ENCODE measurements at regions not wholly inside any gene's neighbourhood (a gene's known extent, or its start where the extent isn't known, plus 50 kb on each side); places are given as distances from the start of the nearest gene placed in this dataset.
A peak's percentile ranks its signal among the peaks of the same experiment; 100 is the strongest.

DNA sequence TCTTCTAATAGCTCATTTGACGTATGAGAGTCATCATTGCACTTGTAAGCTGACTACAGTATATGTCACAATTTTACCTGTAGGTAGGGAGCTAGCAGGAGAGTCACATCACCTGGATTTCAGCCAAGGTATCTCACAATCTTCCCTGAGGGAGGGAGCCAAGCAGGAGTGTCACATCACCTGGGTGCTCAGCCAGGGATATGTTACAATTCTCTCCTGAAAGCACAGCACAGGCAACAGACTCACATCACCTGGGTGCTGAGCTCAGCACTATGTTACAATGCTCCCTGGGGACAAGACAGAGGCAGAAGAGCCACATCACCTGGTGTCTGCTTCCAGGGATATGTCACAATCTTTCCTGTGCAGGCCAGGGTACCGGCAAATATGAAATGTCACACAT is 51.5 kb upstream of the ZNF730 start:
- Histone ChIP-seq H4K12ac (ENCODE audit: low read depth, low read length) (no peak overlapping the region), H4K91ac (ENCODE audit: low read depth, low read length) (no peak overlapping the region), H3K27ac (ENCODE audit: low read depth, low read length) (no peak overlapping the region), H2BK120ac (ENCODE audit: insufficient read depth, low read length, poor library complexity) (no peak overlapping the region), H3K23ac (ENCODE audit: low read length) (no peak overlapping the region), H3K4me1 (ENCODE audit: control insufficient read depth in 1 of 2, insufficient read depth in 2 of 2, low read length in 2 of 2) (no peaks in the 10 kb centered on the region), H2BK5ac (ENCODE audit: low read depth, low read length, poor library complexity) (no peak overlapping the region), H3K9ac (ENCODE audit: low read length) (no peak overlapping the region), H2AK5ac (ENCODE audit: low read length) (no peak overlapping the region), H3K27me3 (ENCODE audit: insufficient read depth, low read length) (no peaks in the 10 kb centered on the region), H3K79me2 (ENCODE audit: control insufficient read depth, insufficient read depth, low read length, poor library complexity) (no peaks in the 10 kb centered on the region), H3K4ac (ENCODE audit: low read depth, low read length) (no peak overlapping the region), H3K4me3 (ENCODE audit: low read depth, low read length) (no peak overlapping the region), H3K36me3 (ENCODE audit: control insufficient read depth in 1 of 2, insufficient read depth in 2 of 2, low read length in 2 of 2) (no peaks in the 10 kb centered on the region), H2AFZ (ENCODE audit: insufficient read depth, low read length, poor library complexity) (no peak overlapping the region), H3K79me1 (ENCODE audit: low read length) (no peaks in the 10 kb centered on the region), H3K18ac (ENCODE audit: low read length) (no peak overlapping the region), H3K9me3 (ENCODE audit: insufficient read depth, low read depth, low read length) (peaks cover 40% of the 10 kb centered on the region), H3K14ac (ENCODE audit: low read length) (no peak overlapping the region), H3K4me2 (ENCODE audit: low read length) (no peak overlapping the region), H2BK12ac (ENCODE audit: low read length) (no peak overlapping the region), H4K8ac (ENCODE audit: low read depth, low read length) (no peak overlapping the region)
- WGBS (ENCODE audit: extremely low coverage, insufficient coverage, insufficient read length) = no CpG with 5 or more reads among the region's 2 CpGs
- peak; percentile 76 to 82 for DNase-seq

DNA sequence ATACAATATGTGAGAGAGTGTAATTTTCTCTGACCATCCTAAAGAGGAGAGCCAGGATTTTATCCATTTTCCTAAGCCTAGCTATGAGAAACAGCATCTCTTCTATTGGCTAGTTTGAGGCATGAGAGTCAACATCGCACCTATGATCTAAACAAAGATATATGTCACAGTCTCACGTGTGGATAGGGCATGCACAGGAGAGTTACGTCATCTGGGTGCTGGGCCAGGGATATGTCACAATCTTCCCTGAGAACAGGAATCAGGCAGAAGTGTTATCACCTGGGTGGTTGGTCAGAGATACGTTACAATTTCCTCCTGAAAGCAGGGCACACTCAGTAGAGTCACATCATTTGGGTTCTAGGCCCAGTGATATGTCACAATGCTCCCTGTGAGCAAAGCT is 53.9 kb upstream of the ZNF730 start:
- Histone ChIP-seq H4K91ac (ENCODE audit: low read depth, low read length) (no peak overlapping the region), H3K4me3 (ENCODE audit: low read depth, low read length) (no peak overlapping the region), H3K23ac (ENCODE audit: low read length) (no peak overlapping the region), H4K8ac (ENCODE audit: low read depth, low read length) (no peak overlapping the region), H3K18ac (ENCODE audit: low read length) (no peak overlapping the region), H3K79me1 (ENCODE audit: low read length) (no peaks in the 10 kb centered on the region), H2AFZ (ENCODE audit: insufficient read depth, low read length, poor library complexity) (no peak overlapping the region), H2BK5ac (ENCODE audit: low read depth, low read length, poor library complexity) (no peak overlapping the region), H3K9me3 (ENCODE audit: insufficient read depth, low read depth, low read length) (peaks cover 34% of the 10 kb centered on the region), H3K27ac (ENCODE audit: low read depth, low read length) (no peak overlapping the region), H3K4ac (ENCODE audit: low read depth, low read length) (no peak overlapping the region), H3K4me1 (ENCODE audit: control insufficient read depth in 1 of 2, insufficient read depth in 2 of 2, low read length in 2 of 2) (no peaks in the 10 kb centered on the region), H2BK120ac (ENCODE audit: insufficient read depth, low read length, poor library complexity) (no peak overlapping the region), H3K79me2 (ENCODE audit: control insufficient read depth, insufficient read depth, low read length, poor library complexity) (no peaks in the 10 kb centered on the region), H2BK12ac (ENCODE audit: low read length) (no peak overlapping the region), H3K4me2 (ENCODE audit: low read length) (no peak overlapping the region), H3K27me3 (ENCODE audit: insufficient read depth, low read length) (no peaks in the 10 kb centered on the region), H3K36me3 (ENCODE audit: control insufficient read depth in 1 of 2, insufficient read depth in 2 of 2, low read length in 2 of 2) (no peaks in the 10 kb centered on the region), H2AK5ac (ENCODE audit: low read length) (no peak overlapping the region), H3K9ac (ENCODE audit: low read length) (no peak overlapping the region), H3K14ac (ENCODE audit: low read length) (no peak overlapping the region), H4K12ac (ENCODE audit: low read depth, low read length) (no peak overlapping the region)
- DNase-seq = no peak
- WGBS (ENCODE audit: extremely low coverage, insufficient coverage, insufficient read length) = no CpG with 5 or more reads among the region's 4 CpGs

DNA sequence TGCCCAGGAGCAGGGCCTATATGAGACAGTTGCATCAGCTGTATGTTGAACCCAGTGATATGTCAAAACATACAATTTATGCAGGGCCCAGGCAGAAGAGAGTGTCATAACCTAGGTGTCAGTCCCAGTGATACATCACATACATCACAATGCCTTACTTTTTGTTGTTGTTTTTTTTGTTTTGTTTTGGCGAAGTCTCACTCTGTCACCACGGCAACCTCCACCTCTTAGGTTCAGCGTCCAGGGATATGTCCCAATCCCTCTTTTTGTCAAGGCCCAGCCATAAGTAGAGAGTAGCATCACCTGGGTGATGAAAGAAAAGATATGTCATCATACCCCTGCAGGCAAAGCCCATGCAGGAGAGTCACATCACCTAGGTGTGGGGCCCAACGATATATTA is 56.8 kb upstream of the ZNF730 start:
- peaks cover 29% of the 10 kb centered on the region for H3K9me3 ChIP-seq (ENCODE audit: insufficient read depth, low read depth, low read length)
- H2AK5ac ChIP-seq (ENCODE audit: low read length) = no peak overlapping the region
- H3K4ac ChIP-seq (ENCODE audit: low read depth, low read length) = no peak overlapping the region
- H3K23ac ChIP-seq (ENCODE audit: low read length) = no peak overlapping the region
- no peak overlapping the region for H3K14ac ChIP-seq (ENCODE audit: low read length)
- no peak overlapping the region for H3K4me3 ChIP-seq (ENCODE audit: low read depth, low read length)
- H4K91ac ChIP-seq (ENCODE audit: low read depth, low read length) = no peak overlapping the region
- H3K79me1 ChIP-seq (ENCODE audit: low read length) = no peaks in the 10 kb centered on the region
- H4K12ac ChIP-seq (ENCODE audit: low read depth, low read length) = no peak overlapping the region
- no peak overlapping the region for H3K4me2 ChIP-seq (ENCODE audit: low read length)
- H3K9ac ChIP-seq (ENCODE audit: low read length) = no peak overlapping the region
- H3K4me1 ChIP-seq (ENCODE audit: control insufficient read depth in 1 of 2, insufficient read depth in 2 of 2, low read length in 2 of 2) = no peaks in the 10 kb centered on the region
- H3K18ac ChIP-seq (ENCODE audit: low read length) = no peak overlapping the region
- peak; percentile 90 to 96 for DNase-seq
- no peak overlapping the region for H4K8ac ChIP-seq (ENCODE audit: low read depth, low read length)
- H2BK5ac ChIP-seq (ENCODE audit: low read depth, low read length, poor library complexity) = no peak overlapping the region
- no CpG with 5 or more reads among the region's 4 CpGs for WGBS (ENCODE audit: extremely low coverage, insufficient coverage, insufficient read length)
- H3K27me3 ChIP-seq (ENCODE audit: insufficient read depth, low read length) = no peaks in the 10 kb centered on the region
- H2AFZ ChIP-seq (ENCODE audit: insufficient read depth, low read length, poor library complexity) = no peak overlapping the region
- no peak overlapping the region for H3K27ac ChIP-seq (ENCODE audit: low read depth, low read length)
- H2BK12ac ChIP-seq (ENCODE audit: low read length) = no peak overlapping the region
- H3K79me2 ChIP-seq (ENCODE audit: control insufficient read depth, insufficient read depth, low read length, poor library complexity) = no peaks in the 10 kb centered on the region
- no peaks in the 10 kb centered on the region for H3K36me3 ChIP-seq (ENCODE audit: control insufficient read depth in 1 of 2, insufficient read depth in 2 of 2, low read length in 2 of 2)
- no peak overlapping the region for H2BK120ac ChIP-seq (ENCODE audit: insufficient read depth, low read length, poor library complexity)

DNA sequence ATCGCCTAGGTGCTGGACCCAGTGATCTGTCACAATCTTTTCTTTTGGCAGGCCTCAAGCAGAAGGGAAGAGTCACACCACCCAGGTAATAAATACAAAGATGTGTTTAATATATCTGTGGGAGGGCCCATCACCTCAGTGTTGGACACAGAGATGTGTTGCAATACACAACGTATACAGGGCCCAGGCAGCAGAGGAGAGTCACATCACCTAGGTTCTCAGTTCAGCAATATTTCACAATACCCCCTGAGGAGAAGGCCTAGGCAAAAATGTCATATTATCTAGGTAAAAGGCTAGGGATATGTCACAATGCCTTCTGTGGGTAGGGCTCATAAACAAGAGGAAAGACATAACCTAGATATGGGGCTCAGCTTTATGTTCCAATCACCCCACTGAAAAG is 53.5 kb upstream of the ZNF728 start:
- Histone ChIP-seq H3K4me3 (ENCODE audit: low read depth, low read length) (no peak overlapping the region), H4K91ac (ENCODE audit: low read depth, low read length) (no peak overlapping the region), H3K27me3 (ENCODE audit: insufficient read depth, low read length) (no peaks in the 10 kb centered on the region), H3K4me2 (ENCODE audit: low read length) (no peak overlapping the region), H3K18ac (ENCODE audit: low read length) (no peak overlapping the region), H3K23ac (ENCODE audit: low read length) (no peak overlapping the region), H3K9me3 (ENCODE audit: insufficient read depth, low read depth, low read length) (peaks cover 26% of the 10 kb centered on the region), H3K79me2 (ENCODE audit: control insufficient read depth, insufficient read depth, low read length, poor library complexity) (no peaks in the 10 kb centered on the region), H2AFZ (ENCODE audit: insufficient read depth, low read length, poor library complexity) (no peak overlapping the region), H3K4me1 (ENCODE audit: control insufficient read depth in 1 of 2, insufficient read depth in 2 of 2, low read length in 2 of 2) (no peaks in the 10 kb centered on the region), H2BK120ac (ENCODE audit: insufficient read depth, low read length, poor library complexity) (no peak overlapping the region), H4K12ac (ENCODE audit: low read depth, low read length) (no peak overlapping the region), H4K8ac (ENCODE audit: low read depth, low read length) (no peak overlapping the region), H2BK5ac (ENCODE audit: low read depth, low read length, poor library complexity) (no peak overlapping the region), H3K27ac (ENCODE audit: low read depth, low read length) (no peak overlapping the region), H2BK12ac (ENCODE audit: low read length) (no peak overlapping the region), H3K36me3 (ENCODE audit: control insufficient read depth in 1 of 2, insufficient read depth in 2 of 2, low read length in 2 of 2) (no peaks in the 10 kb centered on the region), H3K14ac (ENCODE audit: low read length) (no peak overlapping the region), H3K9ac (ENCODE audit: low read length) (no peak overlapping the region), H2AK5ac (ENCODE audit: low read length) (no peak overlapping the region), H3K4ac (ENCODE audit: low read depth, low read length) (no peak overlapping the region), H3K79me1 (ENCODE audit: low read length) (no peaks in the 10 kb centered on the region)
- peak; percentile 67 to 89 for DNase-seq
- no CpG with 5 or more reads among the region's 2 CpGs for WGBS (ENCODE audit: extremely low coverage, insufficient coverage, insufficient read length)
